ENCODE measurements at regions not wholly inside any gene's neighbourhood (a gene's known extent, or its start where the extent isn't known, plus 50 kb on each side); places are given as distances from the start of the nearest gene placed in this dataset.

DNA sequence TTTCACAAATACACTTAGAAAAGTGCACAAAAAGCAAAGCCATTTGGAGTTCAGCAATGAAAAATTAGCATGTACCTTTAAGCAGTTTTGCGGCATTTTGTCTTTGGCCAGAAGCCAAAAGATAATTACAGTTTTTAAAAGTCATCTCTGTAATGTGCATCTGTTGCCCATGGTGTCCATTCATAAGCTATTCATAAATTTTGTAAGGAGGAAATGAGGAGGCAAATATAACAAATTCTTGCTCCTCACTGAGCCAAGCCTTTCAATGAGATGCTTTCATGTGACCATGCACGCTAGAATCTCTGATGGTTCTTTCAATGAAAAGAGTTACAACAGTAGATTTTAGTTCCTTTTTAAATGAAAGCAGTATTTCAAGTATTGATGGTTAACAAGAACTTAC is 247.1 kb upstream of the MON1B start:
- CTCF ChIA-PET = no interaction called here
- no peaks in the 10 kb centered on the region for H3K4me1 Mint-ChIP-seq
- DNase-seq (ENCODE audit: low spot score) (no peak), ATAC-seq (no peak)
- H3K9me3 Mint-ChIP-seq = peaks cover 66% of the 10 kb centered on the region
- no peak overlapping the region for H3K27ac Mint-ChIP-seq
- POLR2A ChIA-PET = no interaction called here
- H3K27me3 Mint-ChIP-seq (ENCODE audit: low read depth) = 0 out of 2 replicates have a peak, but pooled peaks cover 3% of the 10 kb centered on the region
- peaks cover 29% of the 10 kb centered on the region for H3K36me3 Mint-ChIP-seq
- H3K4me3 Mint-ChIP-seq = no peak overlapping the region
- TF ChIP-seq GTF2I (CRISPR knock-in tag; conservative IDR thresholded peaks at IDR 0.05) (no peak), CREB1 (CRISPR knock-in tag; IDR thresholded peaks at IDR 0.05) (no peak), E2F1 (CRISPR knock-in tag; IDR thresholded peaks at IDR 0.05) (no peak), PRRX2 (CRISPR knock-in tag; IDR thresholded peaks at IDR 0.05) (no peak), ZNF121 (CRISPR knock-in tag; IDR thresholded peaks at IDR 0.05) (no peak), NR1H2 (CRISPR knock-in tag; IDR thresholded peaks at IDR 0.05) (no peak), MXD4 (CRISPR knock-in tag; IDR thresholded peaks at IDR 0.05; ENCODE audit: borderline replicate concordance) (no peak), ATF2 (CRISPR knock-in tag; IDR thresholded peaks at IDR 0.05; ENCODE audit: borderline replicate concordance, low read depth) (no peak), SMAD3 (CRISPR knock-in tag; IDR thresholded peaks at IDR 0.05; ENCODE audit: borderline replicate concordance) (no peak), ZNF138 (CRISPR knock-in tag; conservative IDR thresholded peaks at IDR 0.05) (no peak), FOXP1 (CRISPR knock-in tag; IDR thresholded peaks at IDR 0.05; ENCODE audit: borderline replicate concordance) (no peak), ZNF396 (CRISPR knock-in tag; IDR thresholded peaks at IDR 0.05; ENCODE audit: borderline replicate concordance) (no peak), JAZF1 (CRISPR knock-in tag; IDR thresholded peaks at IDR 0.05) (no peak)
- TF ChIP-seq, protein P1, sequence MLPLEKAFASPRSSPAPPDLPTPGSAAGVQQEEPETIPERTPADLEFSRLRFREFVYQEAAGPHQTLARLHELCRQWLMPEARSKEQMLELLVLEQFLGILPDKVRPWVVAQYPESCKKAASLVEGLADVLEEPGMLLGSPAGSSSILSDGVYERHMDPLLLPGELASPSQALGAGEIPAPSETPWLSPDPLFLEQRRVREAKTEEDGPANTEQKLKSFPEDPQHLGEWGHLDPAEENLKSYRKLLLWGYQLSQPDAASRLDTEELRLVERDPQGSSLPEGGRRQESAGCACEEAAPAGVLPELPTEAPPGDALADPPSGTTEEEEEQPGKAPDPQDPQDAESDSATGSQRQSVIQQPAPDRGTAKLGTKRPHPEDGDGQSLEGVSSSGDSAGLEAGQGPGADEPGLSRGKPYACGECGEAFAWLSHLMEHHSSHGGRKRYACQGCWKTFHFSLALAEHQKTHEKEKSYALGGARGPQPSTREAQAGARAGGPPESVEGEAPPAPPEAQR (CRISPR knock-in tag; IDR thresholded peaks at IDR 0.05) = no peak

GRCh38 chr16:76946879-76947278 is 244.1 kb upstream of the MON1B start:
- no peak for TF ChIP-seq OVOL2 (CRISPR knock-in tag; IDR thresholded peaks at IDR 0.05; ENCODE audit: borderline replicate concordance)
- TF ChIP-seq SMAD3 (CRISPR knock-in tag; IDR thresholded peaks at IDR 0.05; ENCODE audit: borderline replicate concordance) = no peak
- TF ChIP-seq ZMAT4 (CRISPR knock-in tag; IDR thresholded peaks at IDR 0.05) = no peak
- no peak for TF ChIP-seq JAZF1 (CRISPR knock-in tag; IDR thresholded peaks at IDR 0.05)
- ATAC-seq = no peak

GRCh38 chr16:76947749-76948148 is 243.2 kb upstream of the MON1B start:
- Mint-ChIP-seq H3K4me1 (no peaks in the 10 kb centered on the region), H3K27me3 (ENCODE audit: low read depth) (0 out of 2 replicates have a peak, but pooled peaks cover 3% of the 10 kb centered on the region)
- CTCF ChIA-PET = no interaction called here

More at GRCh38 chr16:76946879-76947278, 244.1 kb upstream of the MON1B start:
- H3K27ac Mint-ChIP-seq = no peak overlapping the region
- peaks cover 43% of the 10 kb centered on the region for H3K36me3 Mint-ChIP-seq
- 0 out of 2 replicates have a peak, but pooled peaks cover 3% of the 10 kb centered on the region for H3K27me3 Mint-ChIP-seq (ENCODE audit: low read depth)
- POLR2A ChIA-PET = no interaction called here
- no peaks in the 10 kb centered on the region for H3K4me1 Mint-ChIP-seq
- no peak for DNase-seq (ENCODE audit: low spot score)
- H3K9me3 Mint-ChIP-seq = peaks cover 69% of the 10 kb centered on the region
- no peak overlapping the region for H3K4me3 Mint-ChIP-seq
- CTCF ChIA-PET = no interaction called here

More at GRCh38 chr16:76947749-76948148, 243.2 kb upstream of the MON1B start:
- POLR2A ChIA-PET = no interaction called here
- Mint-ChIP-seq H3K9me3 (peaks cover 67% of the 10 kb centered on the region), H3K36me3 (peaks cover 44% of the 10 kb centered on the region), H3K27ac (no peak overlapping the region), H3K4me3 (no peak overlapping the region)
- no peak for DNase-seq (ENCODE audit: low spot score)
- TF ChIP-seq MLX (CRISPR knock-in tag; IDR thresholded peaks at IDR 0.05) (no peak), ZNF232 (CRISPR knock-in tag; IDR thresholded peaks at IDR 0.05) (no peak), FOXP1 (CRISPR knock-in tag; IDR thresholded peaks at IDR 0.05; ENCODE audit: borderline replicate concordance) (no peak), PREB (CRISPR knock-in tag; IDR thresholded peaks at IDR 0.05; ENCODE audit: borderline replicate concordance) (no peak), NR3C1 (CRISPR knock-in tag; conservative IDR thresholded peaks at IDR 0.05; ENCODE audit: low read depth) (no peak), ZNF671 (CRISPR knock-in tag; IDR thresholded peaks at IDR 0.05) (no peak)
- ATAC-seq = no peak

Measured in WTC11 (cell line).